SK-N-SH (cell line): ENCODE measurements at regions not wholly inside any gene's neighbourhood (a gene's known extent, or its start where the extent isn't known, plus 50 kb on each side); places are given as distances from the start of the nearest gene placed in this dataset.

Source experiments
- CTCF ChIA-PET: fragments of 300-600, 350-600 bp; formaldehyde crosslinking; extraction: SDS; loops from one replicate; lab custom pipeline; 2021; lab: Yijun Ruan, JAX
- POLR2A ChIA-PET: fragments of 350-600 bp; sonication (Branson Sonifier 250); formaldehyde crosslinking; extraction: SDS; loops from one replicate; lab custom pipeline; 2020; ENCODE audit warnings: antibody characterized with exemption, inconsistent platforms; lab: Yijun Ruan, JAX
- DNase-seq: peaks from one replicate; pipeline ENCODE4 v3.0.0; 2012
- H2AFZ ChIP-seq: fragments of 200-600 bp; sonication (generic); 2 replicates; pipeline ENCODE4 v1.8.1; 2016; ENCODE audit warnings: antibody characterized with exemption, mild to moderate bottlenecking, low read depth
- H3F3A ChIP-seq: fragments of 200-600 bp; sonication (generic); replicated peaks from 2 replicates; pipeline ENCODE3; 2016; ENCODE audit warnings: antibody characterized with exemption, mild to moderate bottlenecking; ENCODE audit not compliant: insufficient read depth
- H3K27ac ChIP-seq, 2 experiments: fragments of 200-500 bp in 1 of 2; fragments of 200-600 bp in 1 of 2; sonication (Bioruptor generic) in 1 of 2; sonication (generic), shearing (Covaris generic) in 1 of 2; 2 replicates each; pipeline versions ENCODE4 v1.5.1 to v1.6.1; 2014 to 2016; ENCODE audit warnings: low read depth in 2 of 2, inconsistent platforms in 1 of 2, low read length in 1 of 2, mild to moderate bottlenecking in 1 of 2, mixed read lengths in 1 of 2
- H3K27me3 ChIP-seq: fragments of 200-600 bp; sonication (generic), shearing (Covaris generic); 2 replicates; pipeline ENCODE4 v1.6.1; 2016; ENCODE audit warnings: mixed run types; ENCODE audit not compliant: insufficient read depth
- H3K36me3 ChIP-seq, 2 experiments: fragments of 200-500 bp in 1 of 2; fragments of 200-600 bp in 1 of 2; sonication (Bioruptor generic) in 1 of 2; sonication (generic) in 1 of 2; replicated peaks in 1 of 2; 2 replicates each; pipeline versions ENCODE3 to v1.5.1; 2014 to 2016; ENCODE audit warnings: low read length in 1 of 2, mild to moderate bottlenecking in 1 of 2; ENCODE audit not compliant: insufficient read depth in 2 of 2, control insufficient read depth in 1 of 2
- H3K4me1 ChIP-seq, 2 experiments: fragments of 200-500 bp in 1 of 2; fragments of 200-600 bp in 1 of 2; sonication (Bioruptor generic) in 1 of 2; sonication (generic), shearing (Covaris generic) in 1 of 2; 2 replicates each; pipeline versions ENCODE4 v1.5.1 to v1.6.1; 2014 to 2016; ENCODE audit warnings: low read depth in 1 of 2, low read length in 1 of 2, mixed run types in 1 of 2; ENCODE audit not compliant: insufficient read depth in 2 of 2, control insufficient read depth in 1 of 2
- H3K4me2 ChIP-seq: fragments of 200-600 bp; sonication (generic), shearing (Covaris generic); 2 replicates; pipeline ENCODE4 v1.6.1; 2017; ENCODE audit warnings: mixed run types
- H3K4me3 ChIP-seq, 2 experiments: fragments of 200-500 bp in 1 of 2; fragments of 200-600 bp in 1 of 2; sonication (Bioruptor generic) in 1 of 2; sonication (generic), shearing (Covaris generic) in 1 of 2; 2 replicates each; pipeline versions ENCODE4 v1.5.1 to v1.8.1; 2014 to 2016; ENCODE audit warnings: low read depth in 2 of 2, inconsistent platforms in 1 of 2, low read length in 1 of 2, mild to moderate bottlenecking in 1 of 2, mixed read lengths in 1 of 2, moderate library complexity in 1 of 2
- H3K79me2 ChIP-seq: fragments of 200-600 bp; sonication (generic); 2 replicates; pipeline ENCODE4 v1.8.1; 2017; ENCODE audit warnings: mild to moderate bottlenecking; ENCODE audit not compliant: insufficient read depth
- H3K9ac ChIP-seq: fragments of 200-600 bp; sonication (generic); 2 replicates; pipeline ENCODE4 v1.6.1; 2017; ENCODE audit warnings: mixed run types
- H3K9me2 ChIP-seq: fragments of 200-600 bp; sonication (generic); 2 replicates; pipeline ENCODE4 v1.6.1; 2017; ENCODE audit warnings: mixed run types
- H3K9me3 ChIP-seq: fragments of 200-600 bp; sonication (generic); 2 replicates; pipeline ENCODE4 v1.6.1; 2017; ENCODE audit warnings: mixed run types, mild to moderate bottlenecking, moderate library complexity
- H4K20me1 ChIP-seq: fragments of 200-600 bp; sonication (generic); 2 replicates; pipeline ENCODE4 v1.6.1; 2017; ENCODE audit warnings: mild to moderate bottlenecking, mixed run types; ENCODE audit not compliant: insufficient read depth
- CHD2 ChIP-seq: fragments of 150-350 bp; IDR thresholded peaks from 2 replicates; pipeline ENCODE4 v1.6.1; 2018; ENCODE audit warnings: low read length; ENCODE audit not compliant: partially characterized antibody
- ELF1 ChIP-seq: IDR thresholded peaks from 2 replicates; pipeline ENCODE4 v1.4.0; 2012
- GABPA ChIP-seq: IDR thresholded peaks from 2 replicates; pipeline ENCODE4 v1.4.0; 2012; ENCODE audit warnings: low read depth, mild to moderate bottlenecking
- JUND ChIP-seq: IDR thresholded peaks from 2 replicates; pipeline ENCODE4 v1.4.0; 2012
- NRF1 ChIP-seq: IDR thresholded peaks from 2 replicates; pipeline ENCODE4 v1.6.1; 2012; ENCODE audit warnings: low read depth, mild to moderate bottlenecking, low read length
- RCOR1 ChIP-seq: fragments of 150-350 bp; IDR thresholded peaks from 2 replicates; pipeline ENCODE4 v1.6.1; 2017; ENCODE audit warnings: antibody characterized with exemption, low read length
- RXRA ChIP-seq: IDR thresholded peaks from 2 replicates; pipeline ENCODE4 v1.4.0; 2012; ENCODE audit warnings: low read depth, mild to moderate bottlenecking, borderline replicate concordance
- TAF1 ChIP-seq: IDR thresholded peaks from 2 replicates; pipeline ENCODE4 v1.6.1; 2012; ENCODE audit warnings: low read depth, mild to moderate bottlenecking, low read length, moderate library complexity, borderline replicate concordance
- TCF12 ChIP-seq: IDR thresholded peaks from 2 replicates; pipeline ENCODE4 v1.4.0; 2012
- WGBS: methylation state at CpG from one replicate; pipeline ENCODE4 v1.1.6; 2017; ENCODE audit warnings: low lambda C conversion rate; 5-methylcytosine and 5-hydroxymethylcytosine counted together
- TF ChIP-seq, protein P1 (sequence below): IDR thresholded peaks from 2 replicates; pipeline ENCODE4 v1.4.0; 2012; ENCODE audit warnings: low read depth, borderline replicate concordance
- TF ChIP-seq, protein P2 (sequence below): fragments of 150-350 bp; IDR thresholded peaks from 2 replicates; pipeline ENCODE4 v1.6.1; 2016; ENCODE audit warnings: mild to moderate bottlenecking, low read depth, low read length
- TF ChIP-seq, protein P3 (sequence below): IDR thresholded peaks from 2 replicates; pipeline ENCODE4 v1.4.0; 2012; ENCODE audit warnings: low read depth

DNA sequence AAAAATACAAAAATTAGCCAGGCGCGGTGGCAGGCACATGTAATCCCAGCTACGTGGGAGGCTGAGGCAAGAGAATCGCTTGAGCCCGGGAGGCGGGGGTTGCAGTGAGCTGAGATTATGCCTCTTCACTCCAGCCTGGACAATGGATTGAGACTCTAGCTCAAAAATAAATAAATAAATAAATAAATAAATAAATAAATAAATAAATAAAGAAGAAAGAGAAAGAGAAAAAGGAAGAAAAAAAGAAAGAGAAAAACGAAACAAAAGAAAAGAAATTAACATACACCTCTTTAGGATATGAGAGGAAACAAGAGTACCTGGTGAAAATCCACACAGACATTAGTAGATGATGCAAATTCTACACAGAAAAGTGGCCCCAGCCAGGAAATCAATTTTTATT lies 713.7 kb upstream of the POT1 start:
- no peaks in the 10 kb centered on the region for H3K9me2 ChIP-seq
- no peaks in the 10 kb centered on the region for H3F3A ChIP-seq
- TF ChIP-seq JUND (no peak), NRF1 (no peak)
- TF ChIP-seq, protein P1, sequence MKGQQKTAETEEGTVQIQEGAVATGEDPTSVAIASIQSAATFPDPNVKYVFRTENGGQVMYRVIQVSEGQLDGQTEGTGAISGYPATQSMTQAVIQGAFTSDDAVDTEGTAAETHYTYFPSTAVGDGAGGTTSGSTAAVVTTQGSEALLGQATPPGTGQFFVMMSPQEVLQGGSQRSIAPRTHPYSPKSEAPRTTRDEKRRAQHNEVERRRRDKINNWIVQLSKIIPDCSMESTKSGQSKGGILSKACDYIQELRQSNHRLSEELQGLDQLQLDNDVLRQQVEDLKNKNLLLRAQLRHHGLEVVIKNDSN: no peak
- TF ChIP-seq, protein P2, sequence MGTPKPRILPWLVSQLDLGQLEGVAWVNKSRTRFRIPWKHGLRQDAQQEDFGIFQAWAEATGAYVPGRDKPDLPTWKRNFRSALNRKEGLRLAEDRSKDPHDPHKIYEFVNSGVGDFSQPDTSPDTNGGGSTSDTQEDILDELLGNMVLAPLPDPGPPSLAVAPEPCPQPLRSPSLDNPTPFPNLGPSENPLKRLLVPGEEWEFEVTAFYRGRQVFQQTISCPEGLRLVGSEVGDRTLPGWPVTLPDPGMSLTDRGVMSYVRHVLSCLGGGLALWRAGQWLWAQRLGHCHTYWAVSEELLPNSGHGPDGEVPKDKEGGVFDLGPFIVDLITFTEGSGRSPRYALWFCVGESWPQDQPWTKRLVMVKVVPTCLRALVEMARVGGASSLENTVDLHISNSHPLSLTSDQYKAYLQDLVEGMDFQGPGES: no peak
- no peaks in the 10 kb centered on the region for H3K9me3 ChIP-seq
- no peaks in the 10 kb centered on the region for H3K36me3 ChIP-seq
- H3K9ac ChIP-seq: no peak overlapping the region
- DNase-seq: no peak
- no peak overlapping the region for H2AFZ ChIP-seq
- H3K79me2 ChIP-seq: no peaks in the 10 kb centered on the region
- WGBS: 76% methylated on average over 7 of the region's 7 CpGs
- H3K27me3 ChIP-seq: no peaks in the 10 kb centered on the region
- no peak overlapping the region for H3K27ac ChIP-seq
- no peak overlapping the region for H3K4me3 ChIP-seq
- ChIA-PET CTCF (interaction anchor here (1.2 kb wide), 1 partner anchor 443 kb away, joined by 3 read pairs; no protein-coding TSS in a partner anchor), POLR2A (no interaction called here)
- no peaks in the 10 kb centered on the region for H4K20me1 ChIP-seq
- no peak overlapping the region for H3K4me2 ChIP-seq
- H3K4me1 ChIP-seq: no peaks in the 10 kb centered on the region

DNA sequence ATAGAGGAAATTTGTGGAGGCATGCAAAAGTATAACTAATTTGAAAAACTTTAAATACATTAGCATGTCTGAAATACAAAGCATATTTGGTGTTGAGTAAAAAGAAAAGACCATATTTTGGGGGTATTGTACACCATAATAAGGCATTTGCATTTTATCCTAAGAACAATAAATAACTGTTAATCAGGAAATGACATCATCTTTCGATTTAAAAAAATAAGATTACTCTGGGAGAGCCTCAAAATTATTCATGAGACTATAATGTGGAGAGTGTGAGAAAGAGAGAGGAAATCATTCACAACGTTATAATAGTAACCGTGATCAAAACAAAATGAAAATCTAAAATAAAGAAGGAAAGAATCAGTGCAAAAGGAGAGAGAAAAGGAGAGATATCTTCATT lies 712.3 kb upstream of the POT1 start:
- Histone ChIP-seq H3K27me3 (no peaks in the 10 kb centered on the region), H3K9me3 (no peaks in the 10 kb centered on the region), H4K20me1 (no peaks in the 10 kb centered on the region), H3K4me2 (no peak overlapping the region), H3K4me1 (no peaks in the 10 kb centered on the region), H2AFZ (no peak overlapping the region), H3K4me3 (no peak overlapping the region), H3F3A (no peaks in the 10 kb centered on the region), H3K27ac (no peak overlapping the region), H3K36me3 (no peaks in the 10 kb centered on the region), H3K79me2 (no peaks in the 10 kb centered on the region), H3K9me2 (no peaks in the 10 kb centered on the region), H3K9ac (no peak overlapping the region)
- CTCF ChIA-PET: interaction anchor here (1.0 kb wide), 1 partner anchor 23 kb away, joined by 3 read pairs; no protein-coding TSS in a partner anchor
- POLR2A ChIA-PET: no interaction called here
- 35% methylated on average over 3 of the region's 3 CpGs for WGBS
- TF ChIP-seq TAF1 (no peak), CHD2 (no peak), RCOR1 (no peak), TCF12 (no peak), NRF1 (no peak), RXRA (no peak), ELF1 (no peak), GABPA (no peak), JUND (no peak)
- TF ChIP-seq, protein P2: no peak
- TF ChIP-seq, protein P3, sequence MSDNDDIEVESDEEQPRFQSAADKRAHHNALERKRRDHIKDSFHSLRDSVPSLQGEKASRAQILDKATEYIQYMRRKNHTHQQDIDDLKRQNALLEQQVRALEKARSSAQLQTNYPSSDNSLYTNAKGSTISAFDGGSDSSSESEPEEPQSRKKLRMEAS: no peak
- no peak for DNase-seq
